Endothelial cell (in vitro differentiated cells): ENCODE measurements at regions not wholly inside any gene's neighbourhood (a gene's known extent, or its start where the extent isn't known, plus 50 kb on each side); places are given as distances from the start of the nearest gene placed in this dataset.

Source experiments
- DNase-seq: peaks from one replicate; pipeline ENCODE4 v3.0.0; 2021; ENCODE audit warnings: low spot score
- H3K27ac Mint-ChIP-seq: one replicate; pipeline ENCODE4 v1.8.0; 2021; ENCODE audit warnings: mixed read lengths, inconsistent platforms; ENCODE audit not compliant: unreplicated experiment
- H3K27me3 Mint-ChIP-seq: one replicate; pipeline ENCODE4 v1.8.0; 2021; ENCODE audit warnings: mild to moderate bottlenecking, moderate library complexity, mixed read lengths, inconsistent platforms; ENCODE audit not compliant: unreplicated experiment
- H3K36me3 Mint-ChIP-seq: one replicate; pipeline ENCODE4 v1.8.0; 2021; ENCODE audit warnings: mild to moderate bottlenecking, low read depth, mixed read lengths, inconsistent platforms; ENCODE audit not compliant: unreplicated experiment
- H3K4me1 Mint-ChIP-seq: one replicate; pipeline ENCODE4 v1.8.0; 2021; ENCODE audit warnings: mild to moderate bottlenecking, mixed read lengths, inconsistent platforms; ENCODE audit not compliant: unreplicated experiment
- H3K4me3 Mint-ChIP-seq: one replicate; pipeline ENCODE4 v1.8.0; 2021; ENCODE audit warnings: mild to moderate bottlenecking, mixed read lengths, inconsistent platforms; ENCODE audit not compliant: unreplicated experiment
- H3K9me3 Mint-ChIP-seq: one replicate; pipeline ENCODE4 v1.8.0; 2021; ENCODE audit warnings: mixed read lengths, inconsistent platforms; ENCODE audit not compliant: unreplicated experiment
- CTCF ChIP-seq: fragments of 200-600 bp; sonication (generic); IDR thresholded peaks from one replicate; pipeline ENCODE4 v1.5.0; 2021; ENCODE audit warnings: antibody characterized with exemption; ENCODE audit not compliant: unreplicated experiment

DNA sequence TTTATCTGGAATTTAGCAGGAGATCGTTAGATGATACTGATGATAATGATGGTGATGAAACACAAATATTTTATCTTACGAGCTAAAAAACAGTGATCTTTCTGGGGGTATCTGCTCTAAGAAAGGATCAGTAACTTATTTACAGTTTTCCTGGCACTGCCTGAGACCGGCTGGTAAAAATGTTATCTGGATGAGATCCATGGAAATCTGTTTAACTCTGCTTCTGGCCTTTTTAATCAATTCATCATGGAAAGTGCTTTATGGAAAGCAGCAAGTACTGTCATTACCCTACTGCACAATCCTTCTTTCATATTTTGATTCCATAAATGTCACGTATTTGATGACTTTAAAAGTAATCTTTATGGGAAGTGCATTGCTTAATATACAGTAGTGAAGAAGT, 612.7 kb upstream of the GCFC2 start:
- no peak for TF ChIP-seq CTCF
- H3K27me3 Mint-ChIP-seq: no peaks in the 10 kb centered on the region
- H3K36me3 Mint-ChIP-seq: no peaks in the 10 kb centered on the region
- H3K9me3 Mint-ChIP-seq: no peaks in the 10 kb centered on the region
- no peak overlapping the region for H3K27ac Mint-ChIP-seq
- H3K4me3 Mint-ChIP-seq: no peak overlapping the region
- no peak for DNase-seq
- no peaks in the 10 kb centered on the region for H3K4me1 Mint-ChIP-seq

DNA sequence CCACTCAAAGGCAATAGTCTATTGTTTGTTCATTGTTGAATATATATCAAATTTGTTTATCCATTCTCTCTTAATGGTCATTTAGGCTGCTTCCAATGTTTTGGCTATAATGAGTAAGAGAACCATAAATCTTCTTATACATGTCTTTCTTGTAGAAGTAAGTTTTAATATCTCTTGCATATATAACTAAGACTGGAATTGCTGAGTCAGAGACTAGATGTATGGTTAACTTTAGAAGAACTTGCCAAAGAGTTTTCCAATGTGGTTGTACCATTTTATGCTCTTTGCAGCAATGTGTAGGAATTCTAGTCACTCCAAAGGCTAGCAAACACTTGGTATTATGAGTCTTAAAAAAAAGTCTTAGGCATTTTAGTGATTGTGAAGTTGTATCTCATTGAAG, 610.0 kb upstream of the GCFC2 start:
- Mint-ChIP-seq H3K4me1 (no peaks in the 10 kb centered on the region), H3K27ac (no peak overlapping the region), H3K27me3 (no peaks in the 10 kb centered on the region), H3K4me3 (no peak overlapping the region), H3K36me3 (no peaks in the 10 kb centered on the region), H3K9me3 (no peaks in the 10 kb centered on the region)
- no peak for DNase-seq
- TF ChIP-seq CTCF: no peak

DNA sequence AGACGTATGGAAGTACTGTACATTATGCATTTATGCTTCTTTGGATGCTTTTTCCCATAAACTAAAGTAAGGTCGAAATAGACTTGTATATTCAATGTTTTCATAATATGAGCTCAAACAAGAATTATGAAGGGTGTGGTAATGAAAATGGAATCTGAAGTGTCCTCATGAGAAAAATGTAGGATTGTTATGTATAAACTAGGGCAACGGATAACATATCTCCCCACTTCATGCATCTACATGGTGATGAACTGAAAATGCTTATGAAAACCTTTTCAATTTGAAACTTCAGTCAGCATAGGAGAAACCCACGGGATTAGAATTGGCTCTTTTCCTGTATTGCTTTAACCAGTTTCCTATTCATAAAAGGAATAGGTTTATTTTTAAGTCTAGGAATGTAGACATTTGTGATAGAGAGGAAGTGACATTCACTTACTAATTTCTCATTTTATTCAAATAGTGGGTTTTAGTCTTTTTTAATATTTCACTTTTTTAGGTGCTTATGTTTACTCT, 608.2 kb upstream of the GCFC2 start:
- H3K36me3 Mint-ChIP-seq: no peaks in the 10 kb centered on the region
- H3K27me3 Mint-ChIP-seq: no peaks in the 10 kb centered on the region
- H3K4me3 Mint-ChIP-seq: no peak overlapping the region
- no peak overlapping the region for H3K27ac Mint-ChIP-seq
- no peak for TF ChIP-seq CTCF
- DNase-seq: no peak
- no peaks in the 10 kb centered on the region for H3K4me1 Mint-ChIP-seq
- H3K9me3 Mint-ChIP-seq: no peaks in the 10 kb centered on the region

GRCh38 chr2:76316691-76317090, 606.0 kb upstream of the GCFC2 start:
- H3K36me3 Mint-ChIP-seq: no peaks in the 10 kb centered on the region
- no peak overlapping the region for H3K27ac Mint-ChIP-seq
- no peaks in the 10 kb centered on the region for H3K9me3 Mint-ChIP-seq
- H3K4me1 Mint-ChIP-seq: no peaks in the 10 kb centered on the region
- DNase-seq: no peak
- no peak overlapping the region for H3K4me3 Mint-ChIP-seq
- no peaks in the 10 kb centered on the region for H3K27me3 Mint-ChIP-seq
- no peak for TF ChIP-seq CTCF

- Mint-ChIP-seq H3K27ac (no peak overlapping the region), H3K36me3 (no peaks in the 10 kb centered on the region), H3K27me3 (no peaks in the 10 kb centered on the region), H3K4me1 (no peaks in the 10 kb centered on the region), H3K9me3 (no peaks in the 10 kb centered on the region), H3K4me3 (no peak overlapping the region)
- TF ChIP-seq CTCF: no peak
- DNase-seq: no peak
Observed at GRCh38 chr2:76314271-76315020, 603.7 kb upstream of the GCFC2 start.
